ENCODE measurements at regions not wholly inside any gene's neighbourhood (a gene's known extent, or its start where the extent isn't known, plus 50 kb on each side); places are given as distances from the start of the nearest gene placed in this dataset.
A peak's percentile ranks its signal among the peaks of the same experiment; 100 is the strongest.

DNA sequence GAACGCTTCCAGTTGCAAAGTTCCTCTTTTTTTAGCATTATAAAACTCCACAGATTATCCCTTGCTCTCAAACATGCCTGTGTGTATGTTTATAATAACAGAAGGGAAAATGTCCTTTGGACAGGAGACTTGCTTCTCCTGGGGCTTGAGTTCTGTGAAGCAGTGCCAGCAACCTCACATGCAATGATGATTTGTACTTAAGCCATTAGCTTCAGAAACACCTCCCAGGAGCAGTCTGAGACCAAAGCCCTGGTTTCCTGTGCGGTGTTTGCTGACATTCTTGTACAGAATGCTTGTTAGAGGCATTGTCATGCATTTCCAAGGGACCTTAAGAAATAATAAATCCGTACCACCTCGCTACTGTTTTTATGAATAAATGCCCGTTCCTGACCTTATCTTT lies 752.8 kb downstream of the CBLN4 start:
- no peak for TF ChIP-seq CTCF (IDR thresholded peaks at IDR 0.05; ENCODE audit: insufficient read depth, low read depth, low read length, missing control alignments)

DNA sequence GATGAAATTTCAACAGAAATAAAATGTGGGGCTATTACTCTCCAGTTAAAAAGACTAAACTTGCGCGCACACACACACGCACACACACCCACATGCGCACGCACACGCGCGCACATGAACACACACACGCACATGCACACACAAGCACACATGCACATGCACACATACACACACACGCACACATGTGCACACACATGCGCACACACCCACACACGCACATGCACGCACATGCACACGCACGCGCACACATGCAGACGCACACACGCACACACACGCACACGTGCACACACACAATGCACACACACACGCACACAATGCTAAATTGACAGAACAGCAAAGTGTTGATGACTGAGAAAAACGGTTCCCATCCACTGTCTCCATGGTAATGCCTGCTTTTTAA lies 754.1 kb downstream of the CBLN4 start:
- no peak overlapping the region for H3K4me3 ChIP-seq (ENCODE audit: low read length)
- DNase-seq (ENCODE audit: low read depth): no peak
- TF ChIP-seq CTCF (IDR thresholded peaks at IDR 0.05; ENCODE audit: insufficient read depth, low read depth, low read length, missing control alignments): no peak

More for the DNA sequence above, 752.8 kb downstream of the CBLN4 start:
- H3K4me3 ChIP-seq (ENCODE audit: low read length): no peak overlapping the region
- no peak for DNase-seq (ENCODE audit: low read depth)

GRCh38 chr20:55242853-55243252 lies 762.5 kb downstream of the CBLN4 start:
- no peak for DNase-seq (ENCODE audit: low read depth)
- no peak overlapping the region for H3K4me3 ChIP-seq (ENCODE audit: low read length)
- no peak for TF ChIP-seq CTCF (IDR thresholded peaks at IDR 0.05; ENCODE audit: insufficient read depth, low read depth, low read length, missing control alignments)

DNA sequence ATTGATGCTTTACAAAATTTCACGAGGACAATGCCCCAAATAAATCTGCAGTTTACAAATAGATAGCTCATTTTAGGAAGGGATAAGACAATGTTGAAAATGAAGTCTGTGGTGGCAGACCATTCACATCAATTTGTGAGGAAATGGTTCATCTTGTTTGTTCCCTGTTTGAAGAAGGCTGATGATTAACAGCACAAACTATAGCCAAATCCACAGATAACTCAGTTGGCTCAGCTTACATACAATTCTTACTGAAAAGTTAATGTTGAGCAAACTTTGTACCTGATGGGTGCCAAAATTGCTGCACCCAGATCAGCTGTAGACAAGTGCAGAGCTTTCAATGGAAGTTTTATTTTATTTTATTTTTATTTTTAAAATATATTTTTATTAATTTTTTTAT lies 763.9 kb downstream of the DOK5 start:
- H3K4me3 ChIP-seq (ENCODE audit: low read length): no peak overlapping the region
- no peak for TF ChIP-seq CTCF (IDR thresholded peaks at IDR 0.05; ENCODE audit: insufficient read depth, low read depth, low read length, missing control alignments)

GRCh38 chr20:55232647-55233046 lies 757.3 kb downstream of the DOK5 start:
- DNase-seq (ENCODE audit: low read depth): peak; percentile 77
- no peak overlapping the region for H3K4me3 ChIP-seq (ENCODE audit: low read length)
- TF ChIP-seq CTCF (IDR thresholded peaks at IDR 0.05; ENCODE audit: insufficient read depth, low read depth, low read length, missing control alignments): no peak

More for the DNA sequence above, 763.9 kb downstream of the DOK5 start:
- DNase-seq (ENCODE audit: low read depth): no peak

DNA sequence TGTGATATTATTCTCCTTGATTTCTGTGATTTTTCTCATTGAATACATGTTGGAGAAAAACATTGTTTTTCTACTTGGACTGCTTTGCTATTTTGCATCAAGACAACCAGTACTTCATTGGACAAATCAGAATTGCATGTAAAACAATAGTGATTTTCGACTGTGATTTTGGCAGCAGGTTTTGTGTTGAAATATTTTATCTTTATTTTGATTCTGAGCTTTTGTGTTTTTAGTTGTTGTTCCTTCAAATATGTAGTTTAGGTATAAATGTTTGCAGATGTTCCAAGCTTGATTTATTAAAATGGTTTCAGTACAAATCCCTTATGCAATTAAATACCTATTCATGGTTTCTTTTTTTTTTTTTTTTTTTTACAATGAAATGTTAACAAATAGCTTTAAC lies 754.1 kb downstream of the DOK5 start:
- no peak overlapping the region for H3K4me3 ChIP-seq (ENCODE audit: low read length)
- no peak for TF ChIP-seq CTCF (IDR thresholded peaks at IDR 0.05; ENCODE audit: insufficient read depth, low read depth, low read length, missing control alignments)
- DNase-seq (ENCODE audit: low read depth): no peak

- no peak for TF ChIP-seq CTCF (IDR thresholded peaks at IDR 0.05; ENCODE audit: insufficient read depth, low read depth, low read length, missing control alignments)
- H3K4me3 ChIP-seq (ENCODE audit: low read length): no peak overlapping the region
- DNase-seq (ENCODE audit: low read depth): peak; percentile 79
Measured at GRCh38 chr20:55216525-55217242, 741.3 kb downstream of the DOK5 start.
